ENCODE measurements at regions not wholly inside any gene's neighbourhood (a gene's known extent, or its start where the extent isn't known, plus 50 kb on each side); places are given as distances from the start of the nearest gene placed in this dataset.

DNA sequence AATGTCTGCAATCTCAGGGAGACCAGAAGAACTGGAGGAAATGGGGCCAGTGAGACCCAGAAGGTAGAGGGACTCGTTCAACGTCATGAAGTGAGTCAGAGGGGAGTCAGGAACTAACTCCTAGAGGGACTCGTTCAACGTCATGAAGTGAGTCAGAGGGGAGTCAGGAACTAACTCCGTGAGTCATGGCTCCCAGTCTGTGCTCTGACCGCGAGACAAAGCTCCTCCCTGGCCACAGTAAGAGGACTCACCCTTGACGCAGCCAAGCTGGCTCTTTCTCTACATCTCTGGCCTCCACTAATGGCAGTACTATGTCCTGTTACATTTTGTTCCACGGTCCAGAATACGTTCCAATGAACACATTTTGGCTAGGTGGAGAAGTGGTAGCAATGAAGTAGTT is 902.5 kb downstream of the KCNJ2 start:
- TF ChIP-seq, protein P1, sequence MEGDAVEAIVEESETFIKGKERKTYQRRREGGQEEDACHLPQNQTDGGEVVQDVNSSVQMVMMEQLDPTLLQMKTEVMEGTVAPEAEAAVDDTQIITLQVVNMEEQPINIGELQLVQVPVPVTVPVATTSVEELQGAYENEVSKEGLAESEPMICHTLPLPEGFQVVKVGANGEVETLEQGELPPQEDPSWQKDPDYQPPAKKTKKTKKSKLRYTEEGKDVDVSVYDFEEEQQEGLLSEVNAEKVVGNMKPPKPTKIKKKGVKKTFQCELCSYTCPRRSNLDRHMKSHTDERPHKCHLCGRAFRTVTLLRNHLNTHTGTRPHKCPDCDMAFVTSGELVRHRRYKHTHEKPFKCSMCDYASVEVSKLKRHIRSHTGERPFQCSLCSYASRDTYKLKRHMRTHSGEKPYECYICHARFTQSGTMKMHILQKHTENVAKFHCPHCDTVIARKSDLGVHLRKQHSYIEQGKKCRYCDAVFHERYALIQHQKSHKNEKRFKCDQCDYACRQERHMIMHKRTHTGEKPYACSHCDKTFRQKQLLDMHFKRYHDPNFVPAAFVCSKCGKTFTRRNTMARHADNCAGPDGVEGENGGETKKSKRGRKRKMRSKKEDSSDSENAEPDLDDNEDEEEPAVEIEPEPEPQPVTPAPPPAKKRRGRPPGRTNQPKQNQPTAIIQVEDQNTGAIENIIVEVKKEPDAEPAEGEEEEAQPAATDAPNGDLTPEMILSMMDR (IDR thresholded peaks at IDR 0.05; ENCODE audit: poor library complexity), result no peak
- TF ChIP-seq EZH2phosphoT487 (IDR thresholded peaks at IDR 0.05; ENCODE audit: low read depth, severe bottlenecking, unreplicated experiment) (no peak), EZH2 (IDR thresholded peaks at IDR 0.05; ENCODE audit: borderline replicate concordance) (no peak)

All from hepatocyte (in vitro differentiated cells).